Neuronal stem cell (in vitro differentiated cells): ENCODE measurements at regions not wholly inside any gene's neighbourhood (a gene's known extent, or its start where the extent isn't known, plus 50 kb on each side); places are given as distances from the start of the nearest gene placed in this dataset.

Experiments used
- DNase-seq: peaks from one replicate; pipeline ENCODE4 v3.0.0-alpha.2; 2013; ENCODE audit warnings: low spot score
- H2AFZ ChIP-seq: one replicate; pipeline ENCODE4 v1.6.1; 2013; ENCODE audit warnings: mild to moderate bottlenecking, low read length, inconsistent platforms
- H2AK5ac ChIP-seq: 2 replicates; pipeline ENCODE4 v1.6.1; 2013; ENCODE audit warnings: low read depth, mild to moderate bottlenecking, inconsistent platforms, low read length, moderate library complexity, mixed read lengths
- H2BK120ac ChIP-seq: 2 replicates; pipeline ENCODE4 v1.6.1; 2013; ENCODE audit warnings: low read depth, mild to moderate bottlenecking, inconsistent platforms, low read length, moderate library complexity, mixed read lengths
- H2BK12ac ChIP-seq: one replicate; pipeline ENCODE4 v1.6.1; 2013; ENCODE audit warnings: low read length, inconsistent platforms
- H2BK15ac ChIP-seq: 2 replicates; pipeline ENCODE4 v1.6.1; 2013; ENCODE audit warnings: mild to moderate bottlenecking, low read length, inconsistent platforms, mixed read lengths
- H2BK5ac ChIP-seq: one replicate; pipeline ENCODE4 v1.6.1; 2013; ENCODE audit warnings: inconsistent platforms, mild to moderate bottlenecking, low read length, moderate library complexity
- H3K14ac ChIP-seq: one replicate; pipeline ENCODE4 v1.6.1; 2013; ENCODE audit warnings: low read length, inconsistent platforms
- H3K18ac ChIP-seq: 2 replicates; pipeline ENCODE4 v1.6.1; 2013; ENCODE audit warnings: low read length, inconsistent platforms
- H3K23ac ChIP-seq: 2 replicates; pipeline ENCODE4 v1.6.1; 2013; ENCODE audit warnings: low read depth, mild to moderate bottlenecking, mixed read lengths, low read length, inconsistent platforms; ENCODE audit not compliant: poor library complexity
- H3K27ac ChIP-seq: replicated peaks from 3 replicates; pipeline ENCODE4 v1.5.1; 2013; ENCODE audit warnings: low read length, inconsistent platforms
- H3K27me3 ChIP-seq, 3 experiments: 2 replicates each; pipeline ENCODE4 v1.6.1; 2013; ENCODE audit warnings: low read length in 3 of 3, mild to moderate bottlenecking in 2 of 3, inconsistent platforms in 1 of 3, low read depth in 1 of 3, mixed read lengths in 1 of 3, moderate library complexity in 1 of 3; ENCODE audit not compliant: control insufficient read depth in 3 of 3, insufficient read depth in 3 of 3
- H3K36me3 ChIP-seq, 2 donors: replicated peaks in 1 of 2; 2 replicates each; pipeline ENCODE4 v1.6.1; 2013; ENCODE audit warnings: low read length in 2 of 2; ENCODE audit not compliant: control insufficient read depth in 2 of 2, insufficient read depth in 2 of 2
- H3K4ac ChIP-seq: 2 replicates; pipeline ENCODE4 v1.6.1; 2013; ENCODE audit warnings: inconsistent platforms, mild to moderate bottlenecking, low read length, moderate library complexity
- H3K4me1 ChIP-seq, 2 donors: 1 replicate in 1 of 2; 2 replicates in 1 of 2; pipeline ENCODE4 v1.6.1; 2013; ENCODE audit warnings: low read length in 2 of 2, low read depth in 1 of 2; ENCODE audit not compliant: control insufficient read depth in 2 of 2, insufficient read depth in 1 of 2
- H3K4me2 ChIP-seq: one replicate; pipeline ENCODE4 v1.6.1; 2013; ENCODE audit warnings: mild to moderate bottlenecking, low read length, inconsistent platforms; ENCODE audit not compliant: insufficient read depth, poor library complexity, severe bottlenecking
- H3K4me3 ChIP-seq, 2 donors: 2 replicates each; pipeline ENCODE4 v1.5.1; 2013; ENCODE audit warnings: low read length in 2 of 2, mild to moderate bottlenecking in 2 of 2, inconsistent platforms in 1 of 2, moderate library complexity in 1 of 2
- H3K79me1 ChIP-seq: one replicate; pipeline ENCODE4 v1.6.1; 2013; ENCODE audit warnings: low read depth, mild to moderate bottlenecking, inconsistent platforms, low read length, moderate library complexity
- H3K9ac ChIP-seq: one replicate; pipeline ENCODE4 v1.6.1; 2013; ENCODE audit warnings: mild to moderate bottlenecking, low read depth, low read length, inconsistent platforms; ENCODE audit not compliant: poor library complexity
- H3K9me3 ChIP-seq, 2 donors: replicated peaks in 1 of 2; 2 replicates each; pipeline versions ENCODE3 to v1.6.1; 2013; ENCODE audit warnings: low read length in 2 of 2, mild to moderate bottlenecking in 2 of 2, inconsistent platforms in 1 of 2, low read depth in 1 of 2, mixed read lengths in 1 of 2, moderate library complexity in 1 of 2; ENCODE audit not compliant: control insufficient read depth in 2 of 2, insufficient read depth in 1 of 2
- H4K8ac ChIP-seq: one replicate; pipeline ENCODE4 v1.6.1; 2013; ENCODE audit warnings: low read depth, mild to moderate bottlenecking, inconsistent platforms, low read length, moderate library complexity
- H4K91ac ChIP-seq: one replicate; pipeline ENCODE4 v1.6.1; 2013; ENCODE audit warnings: low read length, low read depth, mild to moderate bottlenecking, inconsistent platforms; ENCODE audit not compliant: poor library complexity
- WGBS, 2 donors: extraction: QIAGEN DNeasy Blood & Tissue Kit; methylation state at CpG; one replicate each; pipeline ENCODE4 v1.1.7; 2013; ENCODE audit warnings: missing lambda C conversion rate in 2 of 2, mixed read lengths in 1 of 2; ENCODE audit not compliant: insufficient read length in 2 of 2, insufficient replicate concordance in 1 of 2; ENCODE audit errors: extremely low coverage in 2 of 2; 5-methylcytosine and 5-hydroxymethylcytosine counted together

DNA sequence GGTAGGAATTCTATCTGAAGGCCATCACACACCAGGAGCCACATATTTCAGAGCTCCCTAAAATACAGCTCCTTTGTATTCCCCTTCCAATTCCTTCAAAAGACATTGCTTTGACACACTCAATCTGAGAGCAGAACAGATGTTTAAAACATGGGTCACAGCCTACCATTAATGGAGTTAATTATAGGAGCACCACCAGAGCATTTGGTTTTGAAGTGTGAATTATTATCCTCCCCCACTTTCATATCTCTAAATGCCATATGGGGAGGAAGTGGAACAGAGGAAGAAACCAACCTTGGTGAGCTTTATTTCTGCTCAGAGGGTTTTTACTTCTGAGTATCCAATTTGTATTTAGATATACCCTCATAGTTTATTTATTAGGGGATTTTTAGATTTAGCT is 50.7 kb upstream of the TNFRSF21 start:
- Histone ChIP-seq H3K36me3 (no peaks in the 10 kb centered on the region), H3K9me3 (no peaks in the 10 kb centered on the region), H3K79me1 (no peaks in the 10 kb centered on the region), H3K4ac (no peak overlapping the region), H2BK5ac (no peak overlapping the region), H3K4me2 (no peak overlapping the region), H3K9ac (no peak overlapping the region), H2BK120ac (no peak overlapping the region), H3K27ac (no peak overlapping the region), H3K14ac (no peak overlapping the region), H2AFZ (no peak overlapping the region), H4K91ac (no peak overlapping the region), H3K4me1 (no peaks in the 10 kb centered on the region), H2BK12ac (no peak overlapping the region), H3K4me3 (no peak overlapping the region), H2BK15ac (no peak overlapping the region), H3K18ac (no peak overlapping the region), H3K27me3 (peaks cover 0 to 5% (median 0%) of the 10 kb centered on the region in 3 experiments), H2AK5ac (no peak overlapping the region), H3K23ac (no peak overlapping the region), H4K8ac (no peak overlapping the region)
- no peak for DNase-seq

GRCh38 chr6:47362857-47363461 is 53.3 kb upstream of the TNFRSF21 start:
- no peak overlapping the region for H3K27ac ChIP-seq
- WGBS, 2 donors: 100% methylated on average over 2 to 3 of the region's 10 CpGs
- no peaks in the 10 kb centered on the region for H3K36me3 ChIP-seq

DNA sequence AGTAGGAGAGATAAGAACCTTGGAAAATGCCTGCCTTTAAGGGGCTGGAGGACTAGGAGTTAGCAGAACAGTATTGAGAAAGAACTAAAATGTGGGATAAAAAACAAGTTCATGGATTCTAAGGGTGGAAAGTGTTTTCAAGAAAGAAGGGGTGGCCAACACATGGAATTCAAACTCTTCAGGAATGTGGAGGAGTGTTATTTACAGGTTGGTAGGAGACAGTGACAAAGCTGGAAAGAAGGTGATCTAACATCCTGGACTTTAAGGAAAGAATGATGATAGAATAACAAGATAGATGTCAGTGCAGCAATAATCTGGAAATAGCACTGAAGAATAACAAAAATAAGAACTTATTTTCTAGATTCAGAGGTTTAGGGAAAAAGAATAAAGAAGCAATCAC is 54.0 kb upstream of the TNFRSF21 start:
- Histone ChIP-seq H3K9ac (no peak overlapping the region), H2BK5ac (no peak overlapping the region), H2AFZ (no peak overlapping the region), H3K23ac (no peak overlapping the region), H2BK15ac (no peak overlapping the region), H4K91ac (no peak overlapping the region), H3K14ac (no peak overlapping the region), H3K4me1 (no peaks in the 10 kb centered on the region), H3K36me3 (no peaks in the 10 kb centered on the region), H3K4ac (no peak overlapping the region), H4K8ac (no peak overlapping the region), H2AK5ac (no peak overlapping the region), H3K9me3 (no peaks in the 10 kb centered on the region), H3K27me3 (peaks cover 0 to under 1% (median 0%) of the 10 kb centered on the region in 3 experiments), H3K79me1 (no peaks in the 10 kb centered on the region), H2BK12ac (no peak overlapping the region), H3K4me3 (no peak overlapping the region), H2BK120ac (no peak overlapping the region), H3K18ac (no peak overlapping the region), H3K27ac (no peak overlapping the region), H3K4me2 (no peak overlapping the region)
- no peak for DNase-seq

More at GRCh38 chr6:47362857-47363461, 53.3 kb upstream of the TNFRSF21 start:
- H3K27me3 ChIP-seq: peaks cover 0 to 5% (median 0%) of the 10 kb centered on the region in 3 experiments
- no peak overlapping the region for H2BK15ac ChIP-seq
- H3K4me1 ChIP-seq: no peaks in the 10 kb centered on the region
- no peak overlapping the region for H3K4ac ChIP-seq
- no peak overlapping the region for H2AK5ac ChIP-seq
- H3K4me2 ChIP-seq: no peak overlapping the region
- no peak overlapping the region for H2BK12ac ChIP-seq
- no peak overlapping the region for H3K4me3 ChIP-seq
- H3K14ac ChIP-seq: no peak overlapping the region
- H3K23ac ChIP-seq: no peak overlapping the region
- no peaks in the 10 kb centered on the region for H3K79me1 ChIP-seq
- H3K9me3 ChIP-seq: no peaks in the 10 kb centered on the region
- no peak overlapping the region for H3K9ac ChIP-seq
- no peak for DNase-seq
- H2BK120ac ChIP-seq: no peak overlapping the region
- no peak overlapping the region for H3K18ac ChIP-seq
- no peak overlapping the region for H4K8ac ChIP-seq
- H4K91ac ChIP-seq: no peak overlapping the region
- H2BK5ac ChIP-seq: no peak overlapping the region
- no peak overlapping the region for H2AFZ ChIP-seq

DNA sequence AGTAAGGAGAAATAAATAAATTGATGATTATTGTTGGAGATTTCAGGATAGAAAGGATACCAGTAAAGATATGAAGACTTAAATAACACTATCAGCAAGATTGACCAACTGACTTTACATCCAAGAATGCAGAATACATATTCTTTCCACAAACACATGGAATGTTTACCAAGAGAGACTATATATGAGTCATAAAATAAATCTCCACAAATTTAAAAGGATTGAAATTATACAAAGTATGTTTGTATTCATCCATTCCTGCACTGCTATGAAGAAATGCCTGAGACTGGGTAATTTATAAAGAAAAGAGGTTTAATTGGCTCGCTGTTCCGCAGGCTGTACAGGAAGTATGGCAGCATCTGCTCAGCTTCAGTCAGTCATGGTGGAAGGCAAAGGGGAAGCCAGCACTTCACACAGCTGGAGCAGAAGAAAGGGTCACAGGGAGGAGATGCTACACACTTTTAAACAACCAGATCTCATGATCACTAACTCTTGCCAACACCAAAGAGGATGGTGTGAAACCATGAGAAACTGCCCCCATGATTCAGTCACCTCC is 56.7 kb upstream of the TNFRSF21 start:
- Histone ChIP-seq H3K9ac (no peak overlapping the region), H3K4me2 (no peak overlapping the region), H2BK15ac (no peak overlapping the region), H2AFZ (no peak overlapping the region), H2AK5ac (no peak overlapping the region), H3K23ac (no peak overlapping the region), H3K14ac (no peak overlapping the region), H3K4me3 (no peak overlapping the region), H3K9me3 (no peaks in the 10 kb centered on the region), H3K4ac (no peak overlapping the region), H3K27ac (no peak overlapping the region), H3K18ac (no peak overlapping the region), H3K27me3 (no peaks in the 10 kb centered on the region), H3K4me1 (no peaks in the 10 kb centered on the region), H4K91ac (no peak overlapping the region), H2BK5ac (no peak overlapping the region), H4K8ac (no peak overlapping the region), H2BK120ac (no peak overlapping the region), H3K36me3 (no peaks in the 10 kb centered on the region), H2BK12ac (no peak overlapping the region), H3K79me1 (no peaks in the 10 kb centered on the region)
- no peak for DNase-seq
- no CpG with 5 or more reads among the region's 2 CpGs for WGBS, 2 donors
